Mucosa of rectum (tissue), 2 donors: ENCODE measurements at regions not wholly inside any gene's neighbourhood (a gene's known extent, or its start where the extent isn't known, plus 50 kb on each side); places are given as distances from the start of the nearest gene placed in this dataset.

Experiments
- H3K27ac ChIP-seq, 2 donors: one replicate each; pipeline ENCODE4 v1.7.0; 2013; ENCODE audit warnings: inconsistent platforms in 2 of 2, low read depth in 2 of 2, low read length in 2 of 2
- H3K27me3 ChIP-seq, 2 donors: one replicate each; pipeline ENCODE4 v1.7.0; 2013; ENCODE audit warnings: low read length in 2 of 2; ENCODE audit not compliant: control insufficient read depth in 2 of 2, insufficient read depth in 2 of 2
- H3K36me3 ChIP-seq, 2 donors: one replicate each; pipeline ENCODE4 v1.7.0; 2013; ENCODE audit warnings: low read length in 2 of 2; ENCODE audit not compliant: control insufficient read depth in 2 of 2, insufficient read depth in 2 of 2
- H3K4me1 ChIP-seq, 2 donors: one replicate each; pipeline ENCODE4 v1.7.0; 2013; ENCODE audit warnings: low read length in 2 of 2, mild to moderate bottlenecking in 1 of 2; ENCODE audit not compliant: control insufficient read depth in 2 of 2, insufficient read depth in 2 of 2
- H3K4me3 ChIP-seq, 2 donors: one replicate each; pipeline ENCODE4 v1.7.0; 2013; ENCODE audit warnings: low read length in 2 of 2
- H3K9ac ChIP-seq, 2 donors: one replicate each; pipeline ENCODE4 v1.7.0; 2013; ENCODE audit warnings: low read length in 2 of 2, low read depth in 1 of 2, mild to moderate bottlenecking in 1 of 2
- H3K9me3 ChIP-seq, 2 donors: one replicate each; pipeline ENCODE4 v1.7.0; 2013; ENCODE audit warnings: low read length in 2 of 2; ENCODE audit not compliant: control insufficient read depth in 2 of 2
- donor health status: healthy.
- donor health status: Normal muscosa, but diverticular disease.

GRCh38 chrX:45830343-45830742 is 629.7 kb upstream of the DIPK2B start:
- Histone ChIP-seq H3K27me3 (peaks cover 0 to 6% of the 10 kb centered on the region in 2 donors), H3K27ac (no peak overlapping the region), H3K4me1 (no peaks in the 10 kb centered on the region), H3K4me3 (no peak overlapping the region), H3K9me3 (no peaks in the 10 kb centered on the region), H3K9ac (no peak overlapping the region), H3K36me3 (no peaks in the 10 kb centered on the region)

GRCh38 chrX:45824471-45824870 is 623.8 kb upstream of the DIPK2B start:
- H3K9ac ChIP-seq, result no peak overlapping the region
- H3K27me3 ChIP-seq, result peaks cover 0 to 6% of the 10 kb centered on the region in 2 donors
- no peaks in the 10 kb centered on the region for H3K4me1 ChIP-seq
- no peaks in the 10 kb centered on the region for H3K9me3 ChIP-seq
- H3K36me3 ChIP-seq, result no peaks in the 10 kb centered on the region
- H3K27ac ChIP-seq, result no peak overlapping the region
- H3K4me3 ChIP-seq, result no peak overlapping the region

- Histone ChIP-seq H3K27me3 (peaks cover 0 to 4% of the 10 kb centered on the region in 2 donors), H3K9me3 (no peaks in the 10 kb centered on the region), H3K36me3 (no peaks in the 10 kb centered on the region), H3K27ac (no peak overlapping the region), H3K4me1 (no peaks in the 10 kb centered on the region), H3K9ac (no peak overlapping the region), H3K4me3 (no peak overlapping the region)
Measured at GRCh38 chrX:45823536-45823935, 622.9 kb upstream of the DIPK2B start.

- Histone ChIP-seq H3K36me3 (no peaks in the 10 kb centered on the region), H3K4me3 (no peak overlapping the region), H3K27me3 (peaks cover 0 to 2% of the 10 kb centered on the region in 2 donors), H3K9me3 (no peaks in the 10 kb centered on the region), H3K4me1 (no peaks in the 10 kb centered on the region), H3K9ac (no peak overlapping the region), H3K27ac (no peak overlapping the region)
Measured at GRCh38 chrX:45822124-45822523, 621.4 kb upstream of the DIPK2B start.

DNA sequence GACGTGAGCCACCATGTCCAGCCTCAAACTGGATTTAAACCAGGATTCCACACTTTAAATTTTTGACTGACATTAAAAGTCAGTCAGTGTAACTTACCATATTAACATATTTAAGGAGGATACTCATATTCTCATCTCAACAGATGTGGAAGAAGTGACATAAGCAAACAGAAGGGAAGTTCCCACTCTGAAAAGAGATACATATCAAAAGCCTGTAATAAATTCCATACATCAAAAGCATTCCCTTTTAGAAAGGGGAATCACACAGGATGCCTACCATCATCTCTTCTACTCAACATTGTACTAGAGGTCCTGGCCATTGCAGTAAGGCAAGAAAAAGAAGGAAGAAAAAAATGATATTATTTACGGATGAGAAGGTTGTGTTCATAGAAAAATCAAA is 618.2 kb upstream of the DIPK2B start:
- H3K27me3 ChIP-seq, result no peaks in the 10 kb centered on the region
- no peaks in the 10 kb centered on the region for H3K9me3 ChIP-seq
- no peaks in the 10 kb centered on the region for H3K4me1 ChIP-seq
- H3K36me3 ChIP-seq, result no peaks in the 10 kb centered on the region
- no peak overlapping the region for H3K9ac ChIP-seq
- H3K4me3 ChIP-seq, result no peak overlapping the region
- no peak overlapping the region for H3K27ac ChIP-seq

- Histone ChIP-seq H3K9ac (no peak overlapping the region), H3K9me3 (no peaks in the 10 kb centered on the region), H3K4me1 (no peaks in the 10 kb centered on the region), H3K27ac (no peak overlapping the region), H3K36me3 (no peaks in the 10 kb centered on the region), H3K27me3 (no peaks in the 10 kb centered on the region), H3K4me3 (no peak overlapping the region)
Measured at GRCh38 chrX:45815441-45815840, 614.8 kb upstream of the DIPK2B start.

GRCh38 chrX:45811326-45811725 is 610.6 kb upstream of the DIPK2B start:
- H3K9me3 ChIP-seq, result no peaks in the 10 kb centered on the region
- H3K9ac ChIP-seq, result no peak overlapping the region
- H3K27ac ChIP-seq, result no peak overlapping the region
- H3K4me1 ChIP-seq, result no peaks in the 10 kb centered on the region
- H3K36me3 ChIP-seq, result no peaks in the 10 kb centered on the region
- H3K4me3 ChIP-seq, result no peak overlapping the region
- H3K27me3 ChIP-seq, result peaks cover 0 to 5% of the 10 kb centered on the region in 2 donors

- Histone ChIP-seq H3K4me3 (no peak overlapping the region), H3K27ac (no peak overlapping the region)
Measured at GRCh38 chrX:45807572-45808425, 607.1 kb upstream of the DIPK2B start.

GRCh38 chrX:45806410-45807121 is 605.9 kb upstream of the DIPK2B start:
- H3K27ac ChIP-seq, result peak overlapping the region; percentile 17 to 54
- H3K9ac ChIP-seq, result peak overlapping the region in 1 of 2 donors; percentile 49
- H3K9me3 ChIP-seq, result no peaks in the 10 kb centered on the region
- no peaks in the 10 kb centered on the region for H3K36me3 ChIP-seq
- H3K27me3 ChIP-seq, result peaks cover 0 to 5% of the 10 kb centered on the region in 2 donors
- peak overlapping the region; percentile 18 to 53 for H3K4me3 ChIP-seq
- H3K4me1 ChIP-seq, result no peaks in the 10 kb centered on the region

More at GRCh38 chrX:45807572-45808425, 607.1 kb upstream of the DIPK2B start:
- Histone ChIP-seq H3K36me3 (no peaks in the 10 kb centered on the region), H3K9me3 (no peaks in the 10 kb centered on the region), H3K4me1 (no peaks in the 10 kb centered on the region), H3K27me3 (peaks cover 0 to 5% of the 10 kb centered on the region in 2 donors), H3K9ac (no peak overlapping the region)

DNA sequence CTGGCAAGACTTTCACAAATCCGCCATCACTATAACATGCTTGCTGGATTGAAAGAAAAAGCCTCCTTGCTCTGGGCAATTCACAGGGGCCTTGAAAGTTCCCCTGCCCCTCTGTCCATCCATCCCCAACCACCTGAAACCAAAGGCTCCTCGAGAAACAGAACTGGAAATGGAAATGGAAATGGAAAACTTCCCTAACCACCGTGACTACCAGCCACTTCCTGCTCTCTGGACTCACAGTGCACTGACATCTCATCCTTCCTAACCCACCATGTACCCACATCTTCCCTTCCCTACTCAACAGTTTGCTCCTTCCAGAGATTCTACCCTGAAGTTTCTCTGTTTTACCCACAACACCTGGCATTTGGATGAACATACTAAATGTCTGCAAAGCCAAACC is 603.6 kb upstream of the DIPK2B start:
- H3K4me3 ChIP-seq, result no peak overlapping the region
- no peaks in the 10 kb centered on the region for H3K9me3 ChIP-seq
- H3K27ac ChIP-seq, result no peak overlapping the region
- no peaks in the 10 kb centered on the region for H3K36me3 ChIP-seq
- no peaks in the 10 kb centered on the region for H3K4me1 ChIP-seq
- H3K27me3 ChIP-seq, result peaks cover 0 to 5% of the 10 kb centered on the region in 2 donors
- H3K9ac ChIP-seq, result no peak overlapping the region
